BE2C (cell line): ENCODE measurements at regions not wholly inside any gene's neighbourhood (a gene's known extent, or its start where the extent isn't known, plus 50 kb on each side); places are given as distances from the start of the nearest gene placed in this dataset.

ENCODE experiments used
- DNase-seq: peaks from one replicate; pipeline ENCODE4 v3.0.0-alpha.2; 2020
- H3K27me3 ChIP-seq: fragments of 250-450 bp; sonication (Bioruptor Pico); 2 replicates; pipeline ENCODE4 v1.5.1; 2020; ENCODE audit warnings: mild to moderate bottlenecking
- H3K36me3 ChIP-seq: fragments of 250-450 bp; sonication (Bioruptor Pico); 2 replicates; pipeline ENCODE4 v1.5.1; 2020; ENCODE audit warnings: mild to moderate bottlenecking
- H3K4me1 ChIP-seq: fragments of 250-450 bp; sonication (Bioruptor Pico); 2 replicates; pipeline ENCODE4 v1.5.1; 2020
- H3K4me3 ChIP-seq: 2 replicates; pipeline ENCODE4 v1.5.1; 2011; ENCODE audit warnings: low read depth, low read length
- H3K9me3 ChIP-seq: fragments of 250-450 bp; sonication (Bioruptor Pico); 2 replicates; pipeline ENCODE4 v1.5.1; 2020
- TF ChIP-seq, protein P1 (sequence below): IDR thresholded peaks from 2 replicates; pipeline ENCODE4 v1.5.1; 2012; ENCODE audit warnings: mild to moderate bottlenecking, low read depth, low read length

DNA sequence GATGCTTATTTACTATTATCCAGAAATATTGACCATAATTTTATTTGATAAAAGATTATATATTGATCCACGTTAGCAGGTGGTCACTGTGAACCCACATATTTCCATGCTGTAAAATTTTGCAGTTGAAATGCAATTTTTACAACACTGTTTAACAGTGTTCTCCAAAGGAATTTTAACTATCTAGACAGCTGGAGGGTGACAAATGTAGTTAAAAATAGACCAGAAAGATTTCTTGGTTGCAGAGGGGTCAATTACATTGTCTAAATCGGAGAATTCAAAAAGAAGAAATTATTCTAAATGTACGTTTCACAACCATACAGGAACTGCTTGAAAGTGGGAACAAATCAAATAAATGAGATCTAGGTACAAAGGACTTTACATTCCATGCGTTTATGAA, 625.2 kb upstream of the NCAM2 start:
- no peaks in the 10 kb centered on the region for H3K36me3 ChIP-seq
- H3K4me3 ChIP-seq = no peak overlapping the region
- TF ChIP-seq, protein P1, sequence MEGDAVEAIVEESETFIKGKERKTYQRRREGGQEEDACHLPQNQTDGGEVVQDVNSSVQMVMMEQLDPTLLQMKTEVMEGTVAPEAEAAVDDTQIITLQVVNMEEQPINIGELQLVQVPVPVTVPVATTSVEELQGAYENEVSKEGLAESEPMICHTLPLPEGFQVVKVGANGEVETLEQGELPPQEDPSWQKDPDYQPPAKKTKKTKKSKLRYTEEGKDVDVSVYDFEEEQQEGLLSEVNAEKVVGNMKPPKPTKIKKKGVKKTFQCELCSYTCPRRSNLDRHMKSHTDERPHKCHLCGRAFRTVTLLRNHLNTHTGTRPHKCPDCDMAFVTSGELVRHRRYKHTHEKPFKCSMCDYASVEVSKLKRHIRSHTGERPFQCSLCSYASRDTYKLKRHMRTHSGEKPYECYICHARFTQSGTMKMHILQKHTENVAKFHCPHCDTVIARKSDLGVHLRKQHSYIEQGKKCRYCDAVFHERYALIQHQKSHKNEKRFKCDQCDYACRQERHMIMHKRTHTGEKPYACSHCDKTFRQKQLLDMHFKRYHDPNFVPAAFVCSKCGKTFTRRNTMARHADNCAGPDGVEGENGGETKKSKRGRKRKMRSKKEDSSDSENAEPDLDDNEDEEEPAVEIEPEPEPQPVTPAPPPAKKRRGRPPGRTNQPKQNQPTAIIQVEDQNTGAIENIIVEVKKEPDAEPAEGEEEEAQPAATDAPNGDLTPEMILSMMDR = no peak
- H3K27me3 ChIP-seq = no peaks in the 10 kb centered on the region
- DNase-seq = no peak
- H3K9me3 ChIP-seq = no peaks in the 10 kb centered on the region
- no peaks in the 10 kb centered on the region for H3K4me1 ChIP-seq

DNA sequence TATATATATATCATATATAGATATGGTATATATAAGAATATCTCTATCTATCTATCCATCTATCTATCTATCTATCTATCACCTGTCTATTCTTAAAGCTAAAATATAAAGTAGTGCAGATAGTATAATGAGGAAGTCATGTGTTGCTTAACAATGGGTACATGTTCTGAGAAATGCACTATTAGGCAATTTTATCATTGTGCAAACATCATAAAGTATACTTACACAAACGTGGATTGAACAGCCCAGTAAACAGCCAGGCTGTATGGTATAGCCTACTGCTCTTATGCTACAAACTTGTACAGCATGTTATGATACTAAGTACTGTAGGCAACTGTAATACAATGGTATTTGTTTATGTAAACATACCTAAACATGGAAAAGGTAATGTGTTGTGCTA, 621.0 kb upstream of the NCAM2 start:
- TF ChIP-seq, protein P1 = no peak
- no peaks in the 10 kb centered on the region for H3K27me3 ChIP-seq
- no peak overlapping the region for H3K4me3 ChIP-seq
- DNase-seq = no peak
- no peaks in the 10 kb centered on the region for H3K36me3 ChIP-seq
- H3K4me1 ChIP-seq = no peaks in the 10 kb centered on the region
- H3K9me3 ChIP-seq = no peaks in the 10 kb centered on the region

DNA sequence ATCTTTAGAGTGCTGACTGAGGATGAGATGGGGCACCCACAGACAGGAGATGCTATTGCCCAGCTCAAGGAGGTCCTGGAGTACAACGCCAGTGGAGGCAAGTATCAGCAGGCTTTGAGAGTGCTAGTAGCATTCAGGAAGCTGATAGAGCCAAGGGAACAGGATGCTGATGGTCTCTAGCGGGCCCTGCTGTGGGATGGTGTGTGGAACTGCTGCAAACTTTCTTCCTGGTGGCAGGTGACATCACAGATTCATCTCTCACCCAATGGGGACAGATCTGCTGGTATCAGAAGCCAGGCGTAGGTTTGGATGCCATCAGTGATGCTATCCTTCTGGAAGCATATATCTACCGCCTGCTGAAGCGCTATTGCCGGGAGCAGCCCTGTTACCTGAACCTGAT, 609.8 kb upstream of the NCAM2 start:
- no peaks in the 10 kb centered on the region for H3K36me3 ChIP-seq
- peak; percentile 8 for DNase-seq

DNA sequence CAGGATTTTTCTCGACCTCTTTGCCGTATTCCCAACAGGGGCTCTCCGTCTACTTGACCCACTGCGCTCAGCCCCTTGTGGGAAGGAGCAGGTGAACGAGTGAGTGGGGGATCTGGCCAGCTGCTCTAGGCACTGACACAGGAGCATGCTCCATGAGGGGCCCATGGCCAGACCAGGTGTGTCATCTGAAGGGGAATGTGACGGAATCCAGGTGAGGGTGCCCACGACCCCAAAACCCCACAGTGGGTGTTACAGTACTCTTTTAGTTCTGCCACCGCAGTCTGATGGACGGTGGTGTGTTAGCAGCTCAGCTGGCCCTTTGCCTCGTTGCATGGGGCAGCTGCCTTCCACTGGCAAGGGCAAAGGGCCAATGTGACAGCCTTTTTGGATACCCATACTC, 601.4 kb upstream of the NCAM2 start:
- H3K4me1 ChIP-seq = no peaks in the 10 kb centered on the region
- no peak for DNase-seq
- H3K27me3 ChIP-seq = no peaks in the 10 kb centered on the region
- H3K4me3 ChIP-seq = no peak overlapping the region
- no peaks in the 10 kb centered on the region for H3K9me3 ChIP-seq
- no peaks in the 10 kb centered on the region for H3K36me3 ChIP-seq
- TF ChIP-seq, protein P1 = no peak

More for the DNA sequence above, 609.8 kb upstream of the NCAM2 start:
- Histone ChIP-seq H3K4me3 (no peak overlapping the region), H3K27me3 (no peaks in the 10 kb centered on the region), H3K9me3 (no peaks in the 10 kb centered on the region), H3K4me1 (no peaks in the 10 kb centered on the region)
- TF ChIP-seq, protein P1 = peak; percentile 14; the same call in 1 of the 2 replicates

DNA sequence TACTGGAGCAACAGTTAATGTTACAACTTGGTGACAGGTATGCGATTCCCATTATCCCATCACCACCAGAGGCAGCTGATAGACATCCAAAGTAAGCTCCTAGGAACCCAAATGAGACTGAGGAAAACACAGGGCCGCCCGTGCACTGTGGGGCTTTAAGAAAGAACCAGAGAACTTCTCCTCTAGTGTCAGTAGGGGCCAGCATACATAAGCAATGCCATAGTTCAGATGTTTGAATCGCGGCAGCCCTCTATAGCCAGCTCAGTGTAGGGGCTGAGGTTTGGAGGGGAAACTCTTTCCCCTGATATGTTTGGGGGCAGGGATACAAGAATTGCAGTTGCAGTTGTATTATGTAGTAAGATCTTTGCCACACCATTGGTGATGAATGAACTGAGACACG, 593.3 kb upstream of the NCAM2 start:
- Histone ChIP-seq H3K27me3 (no peaks in the 10 kb centered on the region), H3K4me3 (no peak overlapping the region), H3K9me3 (no peaks in the 10 kb centered on the region), H3K36me3 (no peaks in the 10 kb centered on the region), H3K4me1 (no peaks in the 10 kb centered on the region)
- TF ChIP-seq, protein P1 = no peak
- no peak for DNase-seq

DNA sequence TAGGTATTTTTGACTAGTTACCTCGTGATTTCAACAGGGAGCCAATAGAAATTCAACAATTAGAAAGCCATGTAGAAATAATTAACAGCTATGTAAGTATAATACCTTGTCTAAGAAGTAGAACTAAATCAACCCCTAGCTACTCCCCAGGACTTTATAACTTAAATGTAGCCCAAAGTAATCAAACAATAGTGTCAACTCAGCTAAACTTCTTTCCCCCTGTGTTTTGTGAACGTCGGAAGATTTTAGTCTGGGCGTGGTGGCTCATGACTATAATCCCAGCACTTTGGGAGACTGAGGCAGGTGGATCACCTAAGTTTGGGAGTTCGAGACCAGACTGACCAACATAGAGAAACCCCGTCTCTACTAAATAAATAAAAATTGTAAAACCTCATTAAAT, 579.9 kb upstream of the NCAM2 start:
- Histone ChIP-seq H3K36me3 (no peaks in the 10 kb centered on the region), H3K4me1 (no peaks in the 10 kb centered on the region), H3K27me3 (no peaks in the 10 kb centered on the region), H3K4me3 (no peak overlapping the region), H3K9me3 (no peaks in the 10 kb centered on the region)
- no peak for DNase-seq
- TF ChIP-seq, protein P1 = no peak
